ENCODE measurements at regions not wholly inside any gene's neighbourhood (a gene's known extent, or its start where the extent isn't known, plus 50 kb on each side); places are given as distances from the start of the nearest gene placed in this dataset.
"Not testable (repeated sequence)": the region's sequence is repeated elsewhere in the genome, so short reads cannot be mapped to it uniquely, and the experiment has no call there.

DNA sequence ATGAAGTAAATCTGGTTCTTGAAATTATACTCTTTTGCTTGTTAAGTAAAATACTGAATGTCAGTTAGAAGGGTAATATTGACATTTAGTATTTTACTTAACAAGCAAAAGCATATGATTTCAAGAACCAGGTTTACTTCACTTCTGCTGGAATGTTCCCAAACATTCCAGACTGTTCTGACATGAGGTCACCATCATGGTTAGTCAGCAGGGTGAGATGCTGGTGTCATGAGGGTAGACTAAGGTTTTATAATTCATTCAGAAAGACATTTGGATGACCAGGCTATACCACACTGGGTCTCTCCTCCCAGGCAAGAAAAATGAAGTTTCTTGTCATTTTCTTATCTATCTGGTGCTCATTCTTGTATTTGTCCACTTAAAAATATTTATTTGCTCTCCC lies 414.4 kb upstream of the MMS22L start:
- DNase-seq: no peak

- no peak for DNase-seq
Observed at GRCh38 chr6:97701801-97702200, 418.8 kb upstream of the MMS22L start.

DNA sequence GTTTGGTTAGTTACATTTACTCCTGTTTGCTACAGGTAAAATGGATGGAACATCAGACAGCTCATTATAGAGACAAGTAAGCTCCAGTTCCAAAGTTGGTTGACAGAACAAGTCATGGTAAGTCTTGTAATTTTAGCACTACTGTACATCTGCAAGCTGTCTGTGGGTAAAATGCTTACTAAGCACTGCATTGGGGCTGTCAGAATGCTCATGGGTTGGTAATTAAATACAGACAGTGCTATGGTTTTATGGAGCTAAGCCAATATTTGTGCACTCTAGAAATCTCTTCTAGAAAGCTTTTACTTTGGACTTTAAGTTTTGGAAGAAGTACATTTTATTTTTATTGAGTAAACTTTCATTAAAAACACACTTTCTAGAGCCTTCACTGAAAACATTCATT lies 419.2 kb upstream of the MMS22L start:
- DNase-seq: no peak

DNA sequence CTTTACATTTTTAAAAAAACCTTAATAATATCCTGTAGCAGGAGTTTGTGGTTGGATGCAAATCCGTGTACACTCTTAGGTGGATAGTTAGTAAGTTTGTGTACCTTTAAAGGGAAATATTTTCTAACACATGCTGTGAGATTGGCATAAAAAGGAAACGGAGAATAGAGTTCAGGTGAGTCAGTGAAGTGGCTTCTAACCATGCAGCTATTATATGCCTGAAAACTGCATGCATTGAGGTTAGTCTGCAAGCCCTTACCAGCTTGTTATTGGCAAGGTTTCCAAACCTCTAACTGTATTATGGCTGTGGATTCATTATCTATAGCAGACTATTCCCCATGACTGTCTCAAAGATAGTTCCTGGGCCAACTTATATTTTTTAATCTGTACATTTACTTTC lies 420.6 kb upstream of the MMS22L start:
- DNase-seq: no peak

- peak; percentile 41 for DNase-seq
Observed at GRCh38 chr6:97705568-97705967, 422.6 kb upstream of the MMS22L start.

DNA sequence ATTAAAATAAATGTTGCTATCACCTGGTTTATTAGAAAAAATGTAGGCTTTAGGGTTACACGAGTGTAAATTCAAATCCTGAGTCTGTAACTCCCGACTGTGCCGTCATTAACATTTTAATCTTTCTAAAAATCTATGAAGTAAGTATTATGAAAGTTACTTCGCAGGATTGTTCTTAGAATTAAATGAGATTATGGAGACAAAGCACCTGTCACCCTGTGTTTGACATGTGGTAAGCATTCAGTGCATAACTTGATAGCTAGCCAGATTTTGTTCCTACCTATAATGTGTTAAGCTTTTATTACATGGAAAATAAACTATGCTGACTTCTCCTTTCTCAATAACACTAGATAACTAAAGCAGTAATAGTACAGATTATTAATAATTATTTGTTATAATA lies 429.7 kb upstream of the MMS22L start:
- no peak for DNase-seq

GRCh38 chr6:97714772-97715171 lies 431.8 kb upstream of the MMS22L start:
- DNase-seq: no peak

DNA sequence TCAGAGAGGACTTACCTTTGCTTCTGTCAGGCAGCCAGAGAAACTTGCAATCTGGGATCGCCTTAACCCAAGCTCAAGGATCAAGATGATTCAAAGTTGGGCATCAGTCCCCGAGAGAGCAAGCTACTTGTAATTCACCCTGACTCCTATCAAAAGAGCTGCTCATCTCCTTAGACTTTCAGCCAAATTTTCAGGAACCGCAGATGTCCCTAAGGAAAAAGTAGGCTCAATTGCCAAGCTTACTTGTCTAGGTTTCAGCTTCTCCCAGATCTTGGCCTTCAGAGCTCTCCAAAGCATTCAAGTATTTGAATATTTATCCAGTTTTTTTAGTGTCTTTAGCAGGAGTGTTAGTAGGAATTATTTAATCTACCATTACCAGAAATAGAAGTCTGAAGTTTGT lies 434.1 kb upstream of the MMS22L start:
- peak; percentile 9 for DNase-seq

DNA sequence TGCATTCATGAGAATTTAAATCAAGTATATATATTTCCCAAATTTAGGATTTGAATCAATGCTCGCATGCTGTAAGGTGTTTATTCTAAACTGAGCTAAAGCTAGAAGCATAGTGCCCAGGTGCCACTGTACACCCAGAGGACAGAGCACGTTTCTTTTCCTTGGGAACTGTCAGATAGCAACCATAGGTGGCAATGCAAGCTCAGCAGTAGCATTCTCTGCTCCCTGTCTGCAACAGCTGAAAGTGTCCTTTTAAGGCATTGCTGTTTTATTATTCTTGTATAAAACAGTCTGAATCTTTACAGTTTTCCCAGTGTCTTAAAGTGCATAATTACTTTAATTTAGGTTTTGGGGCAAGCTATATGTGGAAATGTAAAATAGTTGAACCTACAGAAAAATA lies 443.4 kb upstream of the MMS22L start:
- DNase-seq: peak; percentile 44

- DNase-seq: peak; percentile 22
Observed at GRCh38 chr6:97732045-97732444, 449.0 kb upstream of the MMS22L start.

DNA sequence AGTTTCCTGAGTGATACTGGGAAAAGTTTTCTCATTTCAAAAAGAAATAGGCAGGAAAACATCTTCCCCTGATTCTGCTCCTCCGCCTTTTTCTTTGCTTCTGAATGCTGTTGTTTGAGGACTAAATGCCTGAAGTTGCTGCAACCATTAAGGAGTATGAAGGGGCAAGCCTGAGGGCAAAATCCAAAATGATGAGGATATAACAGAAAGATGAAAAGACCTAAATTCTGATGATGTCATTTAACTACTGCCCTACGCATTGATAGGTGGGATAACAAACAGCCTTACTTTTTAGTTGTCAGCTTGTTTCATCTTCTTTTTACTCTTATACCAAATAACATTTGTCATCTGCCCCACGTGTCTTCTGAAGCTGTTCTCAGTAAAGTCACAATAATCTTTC lies 474.6 kb upstream of the MMS22L start:
- no peak for DNase-seq

- DNase-seq: peak; percentile 27
Observed at GRCh38 chr6:97765461-97765860, 482.4 kb upstream of the MMS22L start.

- DNase-seq: no peak
Observed at GRCh38 chr6:97771372-97771771, 488.4 kb upstream of the MMS22L start.

DNA sequence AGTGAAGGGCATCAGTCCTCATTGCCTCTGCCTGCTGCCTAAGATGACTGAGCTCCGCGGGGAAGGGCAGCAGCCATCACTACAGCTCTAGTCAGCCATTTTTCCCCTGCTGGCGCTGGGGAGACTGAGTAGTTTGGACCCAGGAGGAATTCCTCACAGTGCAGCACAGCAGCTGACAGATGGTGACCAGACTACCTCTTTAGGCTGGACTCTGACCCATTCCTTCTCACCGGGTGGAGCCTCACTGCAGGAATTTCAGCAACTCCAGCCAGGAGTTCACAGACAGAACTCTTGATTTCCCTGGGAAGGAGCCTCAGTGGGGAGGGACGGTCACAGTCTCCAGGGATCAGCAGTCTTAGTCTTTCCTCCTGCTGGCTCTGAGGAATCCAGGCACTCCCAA lies 492.0 kb upstream of the MMS22L start:
- no peak for DNase-seq

DNA sequence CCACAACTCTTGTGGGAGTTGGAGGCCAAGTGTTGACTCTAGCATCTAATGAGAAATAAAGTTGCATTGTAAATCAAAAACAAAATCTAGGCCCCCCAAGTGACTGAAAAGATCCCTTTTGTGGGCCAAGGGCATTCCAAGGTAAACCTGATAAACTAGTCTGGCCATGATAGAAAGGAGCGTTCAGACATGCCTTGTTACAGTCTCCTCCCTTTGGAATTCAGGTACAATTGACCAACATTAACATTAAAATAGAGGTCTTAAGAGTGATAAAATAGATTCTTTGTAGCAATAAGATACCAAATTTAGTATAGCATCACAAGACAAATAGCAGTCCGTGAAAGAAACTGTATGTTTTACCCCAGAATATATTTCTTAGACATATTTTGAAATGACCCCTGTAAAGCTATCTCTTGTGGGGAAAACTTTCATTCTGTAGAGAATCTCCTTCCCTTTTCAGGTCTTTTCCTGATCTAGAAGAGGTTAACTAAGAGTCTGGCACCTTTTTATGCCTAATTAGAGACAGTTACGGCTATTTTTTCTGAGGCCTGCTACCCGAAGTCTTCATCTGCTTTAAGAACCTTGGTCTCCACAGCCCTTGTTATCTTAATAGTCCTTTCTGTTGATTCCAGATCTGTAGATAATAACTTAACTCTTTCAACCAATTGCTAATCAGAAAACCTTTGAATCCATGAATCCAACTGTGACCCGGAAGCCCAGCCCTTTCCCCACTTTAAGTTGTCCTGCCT lies 495.4 kb upstream of the MMS22L start:
- DNase-seq: no peak

- DNase-seq: not testable (repeated sequence)
Observed at GRCh38 chr6:97779039-97779766, 496.2 kb upstream of the MMS22L start.

- DNase-seq: no peak
Observed at GRCh38 chr6:97790926-97791590, 508.0 kb upstream of the MMS22L start.

DNA sequence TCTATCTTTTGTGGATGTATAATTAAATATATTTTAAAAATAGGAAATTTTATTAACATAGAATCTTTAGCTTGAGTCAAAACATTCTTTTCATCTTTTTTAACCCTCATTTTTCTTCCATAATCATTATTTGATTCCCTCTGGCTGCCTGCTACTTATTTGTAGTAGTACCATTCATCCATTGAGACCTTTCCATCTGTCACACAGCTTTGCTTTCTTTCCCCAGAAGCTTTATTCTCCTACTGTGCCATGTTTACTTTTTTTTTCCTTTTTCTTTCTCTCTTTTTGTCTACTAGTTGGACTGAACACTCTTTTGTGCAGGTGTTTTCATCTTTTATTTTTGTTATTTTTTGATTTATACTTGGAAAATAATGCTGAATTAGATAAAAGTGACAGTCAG lies 522.6 kb upstream of the MMS22L start:
- no peak for DNase-seq

- DNase-seq: no peak
Observed at GRCh38 chr6:97812940-97813339, 529.9 kb upstream of the MMS22L start.

GRCh38 chr6:97813889-97814567 lies 531.0 kb upstream of the MMS22L start:
- DNase-seq: no peak

DNA sequence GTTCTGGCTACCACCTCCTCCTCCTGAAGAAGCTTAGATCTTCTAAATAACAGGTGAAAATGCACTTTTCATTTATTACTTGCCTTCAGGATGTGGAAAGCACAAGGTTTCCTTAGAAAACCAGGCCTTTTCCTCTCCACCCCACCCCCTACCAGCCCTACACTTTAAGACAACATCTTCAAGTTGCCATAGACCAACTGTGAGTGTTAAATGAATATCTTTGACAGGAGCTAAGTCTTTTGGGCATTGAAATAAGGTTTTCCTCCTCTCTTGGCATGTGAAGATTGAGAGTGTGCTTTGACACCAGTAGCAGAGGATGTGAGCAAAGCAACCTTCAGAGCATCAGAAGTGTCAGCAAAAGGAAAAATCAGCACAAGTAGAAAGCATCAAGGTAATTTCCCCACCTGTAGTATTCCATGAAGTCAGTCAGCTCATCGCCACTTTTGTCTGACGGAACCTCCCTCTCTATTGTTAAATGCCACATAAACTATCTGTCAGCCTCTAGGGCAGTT lies 532.3 kb upstream of the MMS22L start:
- no peak for DNase-seq

GRCh38 chr6:97816526-97816925 lies 533.5 kb upstream of the MMS22L start:
- DNase-seq: no peak

DNA sequence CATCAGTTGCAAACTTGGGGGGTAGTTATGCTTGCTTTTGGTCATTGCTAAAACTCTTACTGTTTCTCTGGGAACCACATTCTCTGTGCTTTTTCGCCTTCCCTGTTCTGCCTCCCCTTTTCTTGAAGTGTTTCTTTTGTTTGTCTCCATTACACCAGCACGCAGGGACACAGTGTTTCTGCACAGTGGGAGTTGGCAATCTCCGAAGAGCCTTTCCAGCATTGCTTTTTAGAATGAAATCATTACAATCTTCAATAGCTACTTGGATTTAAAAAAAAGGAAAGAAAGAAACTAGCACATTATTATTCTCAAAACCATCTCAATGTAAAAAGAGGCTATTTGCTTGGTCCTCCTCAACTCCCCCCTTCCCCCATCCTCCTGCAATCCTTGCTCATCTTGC lies 536.7 kb upstream of the MMS22L start:
- DNase-seq: peak; percentile 7

Measured in eye (tissue), 1 donor.